GM12878 (cell line): ENCODE measurements at regions not wholly inside any gene's neighbourhood (a gene's known extent, or its start where the extent isn't known, plus 50 kb on each side); places are given as distances from the start of the nearest gene placed in this dataset.

Experiments used
- ATAC-seq: fragments of 200-7000 bp; cut with Tn5 transposase; 3 replicates; pipeline ENCODE4 v1.9.1; 2020; ENCODE audit warnings: mild to moderate bottlenecking, moderate library complexity
- BruUV-seq: library from RNA; stranded (reverse); fragments of 400-500 nt; replicated peaks from 2 replicates; lab custom pipeline; 2021; lab: Mats Ljungman, UMichigan
- CTCF ChIA-PET: fragments of 300-600 bp; sonication (Branson Sonifier 250); formaldehyde crosslinking; extraction: SDS; loops from one replicate; lab custom pipeline; 2021; ENCODE audit warnings: inconsistent platforms; lab: Yijun Ruan, JAX
- POLR2A ChIA-PET: fragments of 350-600 bp; formaldehyde crosslinking; extraction: SDS; loops from one replicate; lab custom pipeline; 2021; ENCODE audit warnings: inconsistent platforms; lab: Charles Lee
- RAD21 ChIA-PET: fragments of 300-600 bp; sonication (Branson Sonifier 250); formaldehyde crosslinking; loops from one replicate; lab custom pipeline; 2023; ENCODE audit warnings: antibody characterized with exemption; ENCODE audit not compliant: unreplicated experiment; lab: Charles Lee
- SMC1A ChIA-PET: fragments of 300-600 bp; sonication (Branson Sonifier 250); formaldehyde crosslinking; loops from one replicate; lab custom pipeline; 2023; ENCODE audit not compliant: unreplicated experiment, uncharacterized antibody; lab: Charles Lee
- DNase-seq: peaks from one replicate; pipeline ENCODE4 v3.0.0-alpha.2; 2011; ENCODE audit warnings: low read depth, low spot score
- FAIRE-seq: peaks from 3 replicates; lab custom pipeline; 2011; peaks lifted over from hg19 to GRCh38; lab: Jason Lieb, UNC
- H2AFZ ChIP-seq: 2 replicates; pipeline ENCODE4 v1.6.0; 2011; ENCODE audit warnings: low read depth, low read length, control low read depth; ENCODE audit not compliant: control insufficient read depth
- H3K27ac ChIP-seq: 2 replicates; pipeline ENCODE4 v1.5.1; 2011; ENCODE audit warnings: control low read depth; ENCODE audit not compliant: control insufficient read depth, insufficient read depth
- H3K27me3 ChIP-seq, 2 experiments: replicated peaks in 1 of 2; 2 replicates each; pipeline versions ENCODE4 v1.6.0 to v1.6.1; 2011; ENCODE audit warnings: low read length in 1 of 2; ENCODE audit not compliant: control insufficient read depth in 2 of 2, insufficient read depth in 2 of 2
- H3K36me3 ChIP-seq, 2 experiments: 2 replicates each; pipeline ENCODE4 v1.5.1; 2011; ENCODE audit warnings: low read length in 1 of 2; ENCODE audit not compliant: control insufficient read depth in 2 of 2, insufficient read depth in 2 of 2
- H3K4me1 ChIP-seq: 2 replicates; pipeline ENCODE4 v1.6.1; 2011; ENCODE audit warnings: mild to moderate bottlenecking, low read length, moderate library complexity, mixed read lengths; ENCODE audit not compliant: control insufficient read depth, insufficient read depth
- H3K4me2 ChIP-seq: 2 replicates; pipeline ENCODE4 v1.6.0; 2011; ENCODE audit warnings: control low read depth; ENCODE audit not compliant: control insufficient read depth, insufficient read depth
- H3K4me3 ChIP-seq: fragments of 200-600 bp; sonication (generic); 2 replicates; pipeline ENCODE4 v1.5.1; 2016
- H3K79me2 ChIP-seq: 2 replicates; pipeline ENCODE4 v1.6.0; 2011; ENCODE audit warnings: low read length; ENCODE audit not compliant: control insufficient read depth, insufficient read depth
- H3K9ac ChIP-seq: 2 replicates; pipeline ENCODE4 v1.8.0; 2011; ENCODE audit warnings: low read length, control low read depth, mixed read lengths; ENCODE audit not compliant: control insufficient read depth, insufficient read depth
- H3K9me3 ChIP-seq: replicated peaks from 3 replicates; pipeline ENCODE4 v1.5.1; 2011; ENCODE audit warnings: mild to moderate bottlenecking, low read length; ENCODE audit not compliant: control insufficient read depth, insufficient read depth
- H4K20me1 ChIP-seq: 2 replicates; pipeline ENCODE4 v1.6.0; 2011; ENCODE audit not compliant: control insufficient read depth, insufficient read depth
- ATF3 ChIP-seq: IDR thresholded peaks from 2 replicates; pipeline ENCODE4 v1.6.1; 2011; ENCODE audit warnings: low read depth, mild to moderate bottlenecking, low read length, moderate library complexity, borderline replicate concordance; ENCODE audit errors: extremely low read depth
- CBX5 ChIP-seq: sonication (generic); IDR thresholded peaks from 2 replicates; pipeline ENCODE4 v1.6.1; 2016; ENCODE audit warnings: low read depth, moderate library complexity, mild to moderate bottlenecking, inconsistent platforms
- CHD4 ChIP-seq: fragments of 200-600 bp; sonication (generic); IDR thresholded peaks from 2 replicates; pipeline ENCODE4 v1.6.1; 2016; ENCODE audit warnings: mild to moderate bottlenecking
- CTCF ChIP-seq, 3 experiments: IDR thresholded peaks in 2 of 3; conservative IDR thresholded peaks in 1 of 3; 2 replicates each; pipeline ENCODE4 v1.5.1; 2011; ENCODE audit warnings: low read depth in 3 of 3, low read length in 3 of 3, mild to moderate bottlenecking in 3 of 3, control low read depth in 2 of 3, moderate library complexity in 2 of 3, inconsistent platforms in 1 of 3, mixed read lengths in 1 of 3; ENCODE audit not compliant: control insufficient read depth in 2 of 3, insufficient read depth in 1 of 3; ENCODE audit errors: extremely low read depth in 1 of 3
- E4F1 ChIP-seq: fragments of 450-650 bp; IDR thresholded peaks from 2 replicates; pipeline ENCODE4 v1.6.1; 2018; ENCODE audit warnings: borderline replicate concordance, mild to moderate bottlenecking; ENCODE audit not compliant: partially characterized antibody
- IRF3 ChIP-seq: fragments of 450-650 bp; IDR thresholded peaks from 2 replicates; pipeline ENCODE4 v1.6.1; 2014; ENCODE audit warnings: mild to moderate bottlenecking
- KAT2A ChIP-seq: conservative IDR thresholded peaks from 2 replicates; pipeline ENCODE4 v1.6.1; 2011; ENCODE audit warnings: low read depth, low read length; ENCODE audit not compliant: control insufficient read depth
- NFXL1 ChIP-seq: fragments of 450-650 bp; IDR thresholded peaks from 2 replicates; pipeline ENCODE4 v1.6.1; 2017; ENCODE audit warnings: antibody characterized with exemption, mild to moderate bottlenecking, borderline replicate concordance
- NR2C2 ChIP-seq: IDR thresholded peaks from 2 replicates; pipeline ENCODE4 v1.6.1; 2011; ENCODE audit warnings: borderline replicate concordance, low read depth; ENCODE audit not compliant: control insufficient read depth, insufficient read length
- PKNOX1 ChIP-seq: fragments of 450-650 bp; IDR thresholded peaks from 2 replicates; pipeline ENCODE4 v1.6.1; 2016; ENCODE audit warnings: mild to moderate bottlenecking
- SIN3A ChIP-seq: IDR thresholded peaks from 2 replicates; pipeline ENCODE4 v1.6.1; 2012; ENCODE audit warnings: low read depth, low read length, improper control_type of control experiment
- SMAD1 ChIP-seq: fragments of 450-650 bp; IDR thresholded peaks from 2 replicates; pipeline ENCODE4 v1.6.1; 2018; ENCODE audit warnings: mild to moderate bottlenecking, low read depth; ENCODE audit not compliant: partially characterized antibody
- in situ Hi-C: fragments of 300-500 bp; cut with MboI; formaldehyde crosslinking; loops from 9 replicates; pipeline ENCODE4 v1.14.3; 2018; ENCODE audit warnings: mixed read lengths
- intact Hi-C: fragments of 100-400 bp; cut with micrococcal nuclease; formaldehyde crosslinking; loops from one replicate; pipeline ENCODE4 v1.14.2; 2022; ENCODE audit not compliant: unreplicated experiment
- TF ChIP-seq, protein P1 (sequence below): IDR thresholded peaks from 2 replicates; pipeline ENCODE4 v1.6.1; 2012; ENCODE audit warnings: mild to moderate bottlenecking, low read depth, low read length

DNA sequence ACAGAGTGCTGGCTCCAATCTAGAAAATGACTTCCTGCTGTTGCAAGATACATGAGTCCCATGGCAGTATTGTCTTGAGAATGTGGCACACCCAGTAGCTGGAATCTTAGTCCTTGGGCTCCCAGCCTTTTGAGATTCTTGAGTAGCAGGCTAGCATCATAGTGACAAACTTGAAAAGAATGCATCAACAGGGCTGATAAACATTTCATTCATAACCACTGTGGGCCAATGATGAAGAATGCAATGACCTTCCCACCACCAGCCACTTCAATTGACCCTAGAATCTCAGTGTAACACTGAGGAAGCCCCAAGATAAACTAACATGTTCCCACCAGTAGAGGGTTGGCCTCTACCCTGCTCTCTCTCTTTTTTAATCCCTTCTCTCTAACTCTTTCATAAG lies 329.3 kb downstream of the GBA3 start:
- no TSS peak for BruUV-seq
- in situ Hi-C loops = no loop called here
- no peak for TF ChIP-seq NFXL1
- TF ChIP-seq ATF3 = no peak
- no peak for TF ChIP-seq E4F1
- TF ChIP-seq PKNOX1 = no peak
- no peak for TF ChIP-seq NR2C2
- no peak for TF ChIP-seq SMAD1
- TF ChIP-seq, protein P1, sequence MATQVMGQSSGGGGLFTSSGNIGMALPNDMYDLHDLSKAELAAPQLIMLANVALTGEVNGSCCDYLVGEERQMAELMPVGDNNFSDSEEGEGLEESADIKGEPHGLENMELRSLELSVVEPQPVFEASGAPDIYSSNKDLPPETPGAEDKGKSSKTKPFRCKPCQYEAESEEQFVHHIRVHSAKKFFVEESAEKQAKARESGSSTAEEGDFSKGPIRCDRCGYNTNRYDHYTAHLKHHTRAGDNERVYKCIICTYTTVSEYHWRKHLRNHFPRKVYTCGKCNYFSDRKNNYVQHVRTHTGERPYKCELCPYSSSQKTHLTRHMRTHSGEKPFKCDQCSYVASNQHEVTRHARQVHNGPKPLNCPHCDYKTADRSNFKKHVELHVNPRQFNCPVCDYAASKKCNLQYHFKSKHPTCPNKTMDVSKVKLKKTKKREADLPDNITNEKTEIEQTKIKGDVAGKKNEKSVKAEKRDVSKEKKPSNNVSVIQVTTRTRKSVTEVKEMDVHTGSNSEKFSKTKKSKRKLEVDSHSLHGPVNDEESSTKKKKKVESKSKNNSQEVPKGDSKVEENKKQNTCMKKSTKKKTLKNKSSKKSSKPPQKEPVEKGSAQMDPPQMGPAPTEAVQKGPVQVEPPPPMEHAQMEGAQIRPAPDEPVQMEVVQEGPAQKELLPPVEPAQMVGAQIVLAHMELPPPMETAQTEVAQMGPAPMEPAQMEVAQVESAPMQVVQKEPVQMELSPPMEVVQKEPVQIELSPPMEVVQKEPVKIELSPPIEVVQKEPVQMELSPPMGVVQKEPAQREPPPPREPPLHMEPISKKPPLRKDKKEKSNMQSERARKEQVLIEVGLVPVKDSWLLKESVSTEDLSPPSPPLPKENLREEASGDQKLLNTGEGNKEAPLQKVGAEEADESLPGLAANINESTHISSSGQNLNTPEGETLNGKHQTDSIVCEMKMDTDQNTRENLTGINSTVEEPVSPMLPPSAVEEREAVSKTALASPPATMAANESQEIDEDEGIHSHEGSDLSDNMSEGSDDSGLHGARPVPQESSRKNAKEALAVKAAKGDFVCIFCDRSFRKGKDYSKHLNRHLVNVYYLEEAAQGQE = no peak
- no peak for TF ChIP-seq CHD4
- TF ChIP-seq CTCF (IDR thresholded peaks at IDR 0.05 in 2 of 3, conservative IDR thresholded peaks at IDR 0.05 in 1 of 3; ENCODE audit: control insufficient read depth in 2 of 3, extremely low read depth in 1 of 3, insufficient read depth in 1 of 3, low read depth in 3 of 3, low read length in 3 of 3) = no peak
- TF ChIP-seq IRF3 = no peak
- no peak for TF ChIP-seq CBX5
- TF ChIP-seq SIN3A = no peak
- TF ChIP-seq KAT2A = no peak

More for the DNA sequence above, 329.3 kb downstream of the GBA3 start:
- SMC1A ChIA-PET = interaction anchor here (1.1 to 1.2 kb wide), 2 partner anchors 10 to 147 kb away, joined by 3 read pairs; no protein-coding TSS in a partner anchor
- Histone ChIP-seq H3K27ac (no peak overlapping the region), H3K27me3 (no peaks in the 10 kb centered on the region), H3K36me3 (no peaks in the 10 kb centered on the region), H3K9ac (no peak overlapping the region), H3K79me2 (no peaks in the 10 kb centered on the region), H3K4me2 (no peak overlapping the region), H4K20me1 (no peaks in the 10 kb centered on the region), H3K9me3 (no peaks in the 10 kb centered on the region), H2AFZ (no peak overlapping the region), H3K4me1 (no peaks in the 10 kb centered on the region), H3K4me3 (no peak overlapping the region)
- DNase-seq = no peak
- intact Hi-C loops = no loop called here
- no peak for FAIRE-seq
- CTCF ChIA-PET = interaction anchor here (1.0 kb wide), 1 partner anchor 99 kb away, joined by 3 read pairs; no protein-coding TSS in a partner anchor
- no peak; the same call in 2 of the 3 replicates for ATAC-seq
- POLR2A ChIA-PET = no interaction called here
- RAD21 ChIA-PET = no interaction called here
